HG02840 (cell line): ENCODE measurements at regions not wholly inside any gene's neighbourhood (a gene's known extent, or its start where the extent isn't known, plus 50 kb on each side); places are given as distances from the start of the nearest gene placed in this dataset.

Experiments
- ATAC-seq: cut with Tn5 transposase; IDR thresholded peaks from one replicate; pipeline ENCODE4 v1.9.1; 2021; ENCODE audit warnings: mild to moderate bottlenecking, moderate library complexity, moderate number of reproducible peaks; ENCODE audit not compliant: unreplicated experiment, low FRiP score

DNA sequence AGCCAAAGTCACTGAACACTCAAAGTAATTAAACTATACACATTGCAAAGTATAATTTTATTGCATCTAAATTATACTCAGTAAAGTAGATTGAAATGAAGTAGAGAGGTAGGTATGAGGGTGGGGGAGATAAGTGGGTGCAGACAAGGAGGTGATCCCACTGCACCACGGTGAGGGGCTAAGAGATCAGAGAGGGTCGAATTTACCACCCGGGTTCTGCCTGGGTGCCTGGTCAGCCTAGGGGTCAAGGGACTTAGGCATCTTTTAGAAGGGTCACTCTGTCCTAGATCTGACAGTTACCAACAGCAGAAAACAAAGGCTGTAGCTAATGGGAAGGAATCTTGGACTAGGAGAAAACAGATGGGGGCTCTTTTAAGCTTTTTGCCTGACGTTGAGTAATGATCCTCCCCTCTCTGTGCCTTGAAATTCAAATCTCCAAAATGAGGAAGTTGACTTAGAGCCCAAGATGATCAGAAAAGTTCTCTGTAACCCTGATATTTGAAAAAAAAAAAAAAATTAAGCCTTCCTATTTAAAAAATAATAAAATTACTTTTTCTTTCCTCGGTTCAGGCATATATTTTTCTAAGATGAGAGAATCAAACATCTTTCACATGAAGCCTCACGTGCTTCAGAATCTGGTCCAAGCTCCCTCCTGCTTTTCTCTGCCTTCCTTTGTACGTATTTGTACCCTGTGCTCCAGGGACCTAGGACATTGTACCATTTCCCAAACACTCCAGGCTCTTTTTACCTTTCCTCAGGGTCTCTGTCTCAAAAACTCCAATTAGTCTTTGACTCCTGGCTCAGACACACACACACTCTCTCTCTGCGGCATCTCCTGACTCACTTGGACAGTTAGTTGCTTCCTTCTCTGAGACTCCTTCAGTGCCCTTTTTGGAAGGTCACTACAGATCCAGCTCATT, 353.9 kb downstream of the CYRIA start:
- ATAC-seq, result no peak

DNA sequence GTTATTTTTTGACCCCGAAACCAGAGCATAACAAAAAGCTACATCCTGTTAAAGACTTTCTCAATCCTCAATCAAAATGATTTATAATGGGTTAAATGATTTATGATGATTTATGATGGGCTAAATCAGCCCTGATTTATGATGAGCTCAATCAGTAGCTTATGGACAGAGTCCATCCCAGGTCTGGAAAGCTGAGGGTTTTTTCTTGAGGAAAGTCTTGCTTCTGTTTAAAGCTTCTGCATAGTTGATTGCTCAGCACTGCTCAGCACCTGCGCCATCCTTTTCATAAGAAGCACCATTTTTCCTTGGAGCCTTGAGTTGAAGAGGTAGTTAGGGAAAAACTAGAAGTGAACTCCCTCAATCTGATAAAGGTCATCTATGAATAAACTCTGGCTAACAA, 356.8 kb downstream of the CYRIA start:
- no peak for ATAC-seq

DNA sequence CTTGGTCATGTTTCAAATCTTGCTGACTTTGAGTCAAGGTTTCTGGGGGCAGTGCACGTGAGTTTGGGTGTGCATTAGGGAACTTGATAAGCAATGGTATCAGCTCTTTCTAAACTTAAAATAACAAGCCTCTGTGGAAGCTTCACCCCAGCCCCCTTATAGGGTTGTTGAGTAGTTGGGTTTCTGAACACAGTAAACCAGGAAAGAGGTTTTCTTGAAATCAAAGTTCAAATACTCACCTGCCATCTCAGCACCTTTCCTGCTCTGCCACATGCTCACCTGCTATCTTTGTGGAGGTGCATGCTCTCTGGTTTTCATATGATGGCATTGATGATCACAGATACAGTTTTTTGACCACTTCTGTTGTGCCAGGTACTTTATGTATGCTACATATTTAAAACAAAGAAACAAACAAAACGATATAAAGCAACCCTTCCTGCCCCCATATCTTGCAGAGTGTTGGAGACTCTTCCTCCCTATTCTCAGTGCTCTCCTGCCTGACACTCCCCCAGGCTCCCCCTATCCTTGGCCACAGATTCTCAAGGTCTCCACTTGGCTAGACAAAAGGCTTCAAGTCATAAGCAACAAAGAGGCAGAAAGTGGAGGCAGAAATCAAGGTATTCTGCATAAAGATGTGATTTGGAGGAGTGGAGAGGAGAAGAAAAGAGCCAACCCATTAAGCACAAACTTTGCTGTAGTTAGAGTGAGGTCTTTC, 360.6 kb downstream of the CYRIA start:
- ATAC-seq, result no peak

GRCh38 chr2:16303761-16304160, 361.9 kb downstream of the CYRIA start:
- ATAC-seq, result no peak

GRCh38 chr2:16303273-16303577, 362.4 kb downstream of the CYRIA start:
- ATAC-seq, result no peak

- ATAC-seq, result no peak
Observed at GRCh38 chr2:16302431-16303272, 362.3 kb downstream of the MYCN start.

- ATAC-seq, result no peak
Observed at GRCh38 chr2:16301961-16302360, 361.6 kb downstream of the MYCN start.

DNA sequence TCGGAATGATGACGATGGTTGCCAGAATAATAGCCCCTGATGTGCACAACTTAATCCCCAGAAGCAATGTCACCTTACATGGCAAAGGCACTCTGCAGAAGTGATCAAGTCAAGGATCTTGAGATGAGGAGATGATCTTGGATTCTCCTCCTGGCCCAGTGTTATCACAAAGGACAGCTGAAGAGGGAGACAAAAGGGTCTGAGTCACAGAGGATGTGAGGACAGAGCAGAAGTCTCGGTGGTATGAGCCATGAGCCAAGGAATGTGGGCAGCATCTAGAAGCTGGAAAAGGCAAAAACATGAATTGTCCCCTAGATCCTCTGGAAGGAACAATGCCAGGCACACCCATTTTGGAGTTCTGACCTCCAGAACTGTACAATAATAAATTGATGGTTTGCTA, 358.5 kb downstream of the MYCN start:
- ATAC-seq, result no peak

DNA sequence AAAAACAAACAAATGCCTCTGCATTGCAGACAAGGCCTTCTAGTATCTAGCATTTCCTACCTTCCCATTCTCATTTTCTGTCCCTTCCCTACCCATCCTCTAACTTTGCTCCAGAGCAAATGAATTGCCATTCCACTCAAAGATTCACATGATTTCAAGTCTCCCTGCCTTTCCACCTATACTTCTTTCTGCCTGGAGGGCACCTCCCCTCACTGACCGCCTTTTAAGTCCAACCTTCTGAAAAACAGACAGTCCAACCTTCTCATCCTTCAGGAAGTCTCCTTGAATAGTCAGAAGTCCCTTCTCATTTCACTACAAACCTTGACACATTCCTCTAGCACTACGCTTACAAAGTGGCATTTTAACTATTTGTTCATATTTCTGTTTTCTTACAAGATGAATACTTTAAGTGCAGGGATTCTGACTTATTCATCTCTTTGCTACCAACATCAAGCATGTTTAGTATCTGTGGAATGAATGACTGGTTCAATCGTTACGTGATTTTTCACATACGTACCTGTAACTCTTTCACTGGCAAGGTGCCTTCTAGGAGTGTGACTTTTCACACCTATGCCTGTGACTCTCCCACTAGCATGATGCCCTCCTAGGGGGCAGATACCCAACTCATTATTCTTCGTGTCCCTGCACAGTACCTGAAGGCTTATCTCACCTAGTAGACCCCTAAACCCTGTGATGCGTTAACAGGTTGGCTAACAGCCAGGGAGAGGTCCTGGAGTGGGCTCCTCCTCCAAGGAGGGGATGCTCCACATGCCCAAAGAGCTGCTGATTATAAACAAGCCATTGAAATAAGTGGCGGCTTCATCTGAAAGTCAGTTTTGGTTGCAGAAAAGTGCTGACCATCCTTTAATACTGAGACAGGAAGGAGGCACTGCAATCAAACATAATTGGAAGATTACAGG, 356.2 kb downstream of the MYCN start:
- no peak for ATAC-seq

DNA sequence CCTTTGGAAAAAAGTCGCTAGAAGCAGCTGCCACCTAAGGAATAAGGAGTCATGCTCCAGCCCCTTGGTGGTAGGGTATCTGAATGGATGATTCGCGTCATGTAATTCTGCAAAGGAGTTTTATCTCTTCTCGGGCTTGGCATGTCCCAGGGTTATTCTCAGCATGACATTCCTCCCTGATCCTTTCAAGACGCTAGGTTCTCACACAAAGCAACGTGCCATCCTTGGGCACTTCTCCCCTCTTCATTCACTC, 355.6 kb downstream of the MYCN start:
- no peak for ATAC-seq

- ATAC-seq, result no peak
Observed at GRCh38 chr2:16294791-16295190, 354.4 kb downstream of the MYCN start.

DNA sequence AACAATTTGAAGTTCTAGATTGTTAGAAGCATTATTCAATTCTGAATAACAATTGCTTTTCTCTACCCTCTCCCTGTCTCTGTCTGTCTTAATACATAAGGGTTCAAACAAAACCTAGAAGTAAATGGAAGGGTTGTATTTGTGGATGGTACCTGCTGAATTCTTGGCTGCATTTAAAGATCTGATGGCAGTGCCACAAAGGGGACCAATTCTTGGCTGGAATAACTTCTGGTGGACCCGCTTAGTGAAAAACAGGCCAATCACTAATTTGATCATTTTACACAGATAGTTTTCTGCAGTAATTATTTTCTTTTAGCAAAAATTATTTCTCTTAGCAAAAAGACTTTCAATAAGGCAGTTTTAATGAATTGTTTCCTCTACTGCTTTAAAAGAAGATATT, 353.5 kb downstream of the MYCN start:
- ATAC-seq, result no peak

- no peak for ATAC-seq
Observed at GRCh38 chr2:16293398-16293797, 353.0 kb downstream of the MYCN start.

DNA sequence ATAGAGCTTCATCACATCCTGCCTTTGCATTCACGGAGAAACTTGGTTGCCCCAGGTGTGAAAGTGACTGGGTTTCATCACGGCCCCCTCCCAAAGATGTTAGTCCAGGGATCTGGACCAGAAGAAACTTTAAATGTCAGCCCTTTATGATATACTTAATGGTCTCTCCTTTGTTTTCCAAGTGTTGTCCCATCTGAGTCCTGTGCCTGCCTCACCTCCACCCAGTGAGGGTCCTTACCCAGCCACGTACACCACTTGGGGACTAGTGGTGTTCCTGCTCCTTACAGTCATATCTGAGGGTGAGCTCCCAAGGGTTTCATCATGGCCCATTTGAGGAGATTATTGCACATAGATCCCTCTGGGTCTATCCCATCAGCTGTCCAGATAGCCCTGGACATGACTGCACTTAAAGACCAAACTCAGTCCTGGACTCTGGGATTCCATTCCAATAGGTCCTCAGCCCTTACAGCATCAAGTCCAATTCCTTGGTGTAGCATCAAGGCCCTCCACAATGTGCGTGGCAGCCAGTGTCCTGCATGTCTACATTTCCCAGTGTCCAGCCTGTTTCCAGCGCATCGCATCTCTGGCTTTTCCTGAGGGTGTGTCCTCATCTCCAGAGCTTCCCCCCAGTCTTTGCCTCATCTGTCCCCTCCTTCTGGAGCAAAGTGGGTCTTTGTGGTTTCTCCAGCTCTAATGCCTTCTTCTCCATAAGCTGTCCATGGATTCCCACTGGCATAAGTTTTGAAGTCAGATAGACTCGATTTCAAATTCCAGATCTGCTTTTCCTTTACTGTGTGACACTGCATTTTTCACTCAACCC, 351.6 kb downstream of the MYCN start:
- no peak for ATAC-seq

DNA sequence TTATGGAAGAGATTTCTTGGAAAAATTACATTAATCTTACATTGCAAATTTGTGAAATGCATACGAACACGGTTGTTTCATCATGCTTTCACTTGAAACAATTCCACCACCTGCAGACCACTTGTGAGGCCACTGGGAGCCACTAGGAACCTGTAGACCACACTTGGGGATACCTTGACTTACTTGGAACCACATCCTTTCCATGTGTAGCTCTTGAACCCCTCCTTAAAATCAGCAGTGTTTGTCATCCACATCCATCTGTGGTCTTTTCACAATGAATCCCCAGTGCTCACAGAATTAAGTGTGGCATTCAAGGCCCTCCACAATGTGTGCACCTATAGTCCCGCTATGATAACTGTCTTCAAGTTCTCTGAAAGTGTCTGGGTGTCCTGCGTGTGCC, 350.9 kb downstream of the MYCN start:
- no peak for ATAC-seq

DNA sequence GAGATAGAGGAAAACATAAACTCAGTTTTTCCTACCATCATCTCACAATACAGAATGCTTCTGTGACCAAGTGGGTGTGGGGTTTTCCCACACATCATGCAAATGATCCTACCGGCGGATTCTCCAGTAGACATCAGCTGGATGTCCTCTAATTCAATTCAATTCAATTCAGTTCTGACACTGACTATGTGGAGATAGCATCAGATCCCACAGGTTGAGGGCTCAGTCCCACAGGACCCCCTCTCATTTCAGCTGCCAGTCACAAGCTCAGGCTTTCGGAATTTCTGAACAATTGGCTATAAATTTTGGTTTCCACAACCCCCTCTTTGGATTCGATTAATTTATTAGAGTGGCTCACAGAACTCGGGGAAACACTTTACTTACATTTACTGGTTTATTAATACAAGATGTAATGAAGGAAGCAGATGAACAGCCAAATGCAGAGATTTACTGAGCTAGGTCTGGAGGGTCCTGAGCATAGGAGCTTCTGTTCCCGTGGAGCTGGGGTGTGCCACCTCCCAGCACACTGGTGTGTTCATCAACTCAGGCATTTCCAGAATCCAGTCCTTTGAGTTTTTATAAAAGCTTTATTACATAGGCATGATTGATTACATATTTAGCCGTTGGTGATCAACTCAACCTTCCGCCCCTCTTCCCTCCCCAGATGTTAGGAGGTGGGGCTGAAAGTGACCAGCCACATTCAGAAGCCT, 350.1 kb downstream of the MYCN start:
- no peak for ATAC-seq

- ATAC-seq, result no peak
Observed at GRCh38 chr2:16288371-16289112, 348.2 kb downstream of the MYCN start.

DNA sequence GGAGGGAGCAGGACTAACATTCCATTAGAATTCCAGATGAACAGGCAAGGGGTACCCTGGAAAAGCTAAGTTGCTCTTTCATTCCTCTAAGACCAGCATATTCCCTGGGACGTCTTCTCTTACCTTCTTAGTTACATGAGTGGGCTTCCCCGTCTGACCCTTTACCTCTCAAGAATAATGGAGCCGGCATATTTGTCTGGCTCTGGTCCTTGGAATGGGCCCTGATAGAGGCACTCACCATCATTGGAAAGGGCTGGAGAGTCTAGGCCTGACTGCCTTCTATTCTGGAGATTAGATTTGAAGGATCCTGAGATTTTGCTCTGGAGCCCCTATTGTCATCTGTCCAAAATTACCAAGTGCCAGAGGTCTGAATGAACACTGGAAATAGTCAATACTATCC, 347.5 kb downstream of the MYCN start:
- ATAC-seq, result no peak
